ENCODE measurements at regions not wholly inside any gene's neighbourhood (a gene's known extent, or its start where the extent isn't known, plus 50 kb on each side); places are given as distances from the start of the nearest gene placed in this dataset.

GRCh38 chr1:87508247-87508787, 179.6 kb downstream of the LMO4 start:
- no peak for DNase-seq (ENCODE audit: low spot score)

GRCh38 chr1:87510540-87510939, 181.9 kb downstream of the LMO4 start:
- DNase-seq (ENCODE audit: low spot score), result no peak

GRCh38 chr1:87511449-87511848, 182.8 kb downstream of the LMO4 start:
- DNase-seq (ENCODE audit: low spot score), result no peak

- no peak for DNase-seq (ENCODE audit: low spot score)
These were observed 183.8 kb downstream of the LMO4 start for GRCh38 chr1:87512431-87512830.

- DNase-seq (ENCODE audit: low spot score), result no peak
These were observed 184.6 kb downstream of the LMO4 start for GRCh38 chr1:87513255-87513654.

GRCh38 chr1:87513966-87514660, 185.4 kb downstream of the LMO4 start:
- no peak for DNase-seq (ENCODE audit: low spot score)

- no peak for DNase-seq (ENCODE audit: low spot score)
These were observed 187.1 kb downstream of the LMO4 start for GRCh38 chr1:87515781-87516180.

- no peak for DNase-seq (ENCODE audit: low spot score)
These were observed 190.1 kb downstream of the LMO4 start for GRCh38 chr1:87518794-87519193.

- DNase-seq (ENCODE audit: low spot score), result no peak
These were observed 192.8 kb downstream of the LMO4 start for GRCh38 chr1:87521452-87521851.

GRCh38 chr1:87523466-87523865, 194.8 kb downstream of the LMO4 start:
- no peak for DNase-seq (ENCODE audit: low spot score)

GRCh38 chr1:87524021-87524754, 195.5 kb downstream of the LMO4 start:
- DNase-seq (ENCODE audit: low spot score), result no peak

GRCh38 chr1:87528754-87529517, 200.3 kb downstream of the LMO4 start:
- DNase-seq (ENCODE audit: low spot score), result no peak

GRCh38 chr1:87530042-87530807, 201.5 kb downstream of the LMO4 start:
- no peak for DNase-seq (ENCODE audit: low spot score)

- no peak for DNase-seq (ENCODE audit: low spot score)
These were observed 206.9 kb downstream of the LMO4 start for GRCh38 chr1:87535551-87535950.

- DNase-seq (ENCODE audit: low spot score), result no peak
These were observed 210.5 kb downstream of the LMO4 start for GRCh38 chr1:87539147-87539546.

- DNase-seq (ENCODE audit: low spot score), result no peak
These were observed 214.0 kb downstream of the LMO4 start for GRCh38 chr1:87542697-87543096.

- DNase-seq (ENCODE audit: low spot score), result no peak
These were observed 221.1 kb downstream of the LMO4 start for GRCh38 chr1:87549738-87550137.

- DNase-seq (ENCODE audit: low spot score), result no peak
These were observed 224.8 kb downstream of the LMO4 start for GRCh38 chr1:87553511-87553910.

GRCh38 chr1:87555366-87555765, 226.7 kb downstream of the LMO4 start:
- DNase-seq (ENCODE audit: low spot score), result no peak

GRCh38 chr1:87556326-87556725, 227.6 kb downstream of the LMO4 start:
- DNase-seq (ENCODE audit: low spot score), result no peak

- no peak for DNase-seq (ENCODE audit: low spot score)
These were observed 230.2 kb downstream of the LMO4 start for GRCh38 chr1:87558921-87559320.

- no peak for DNase-seq (ENCODE audit: low spot score)
These were observed 231.5 kb downstream of the LMO4 start for GRCh38 chr1:87560137-87560536.

Data from putamen (tissue), 1 donor.